ENCODE measurements at regions not wholly inside any gene's neighbourhood (a gene's known extent, or its start where the extent isn't known, plus 50 kb on each side); places are given as distances from the start of the nearest gene placed in this dataset.

GRCh38 chr3:180478695-180479094 is 123.3 kb upstream of the TTC14 start:
- TF ChIP-seq CTCF (IDR thresholded peaks at IDR 0.05), result no peak
- no peak for TF ChIP-seq HOXB5 (CRISPR knock-in tag; IDR thresholded peaks at IDR 0.05)
- no peak for TF ChIP-seq POLR2A (IDR thresholded peaks at IDR 0.05; ENCODE audit: low read length)
- TF ChIP-seq KDM1A (IDR thresholded peaks at IDR 0.05; ENCODE audit: low read depth), result no peak
- TF ChIP-seq CBX8 (IDR thresholded peaks at IDR 0.05), result no peak
- TF ChIP-seq CEBPB (IDR thresholded peaks at IDR 0.05), result no peak
- TF ChIP-seq RFX5 (IDR thresholded peaks at IDR 0.05), result no peak
- TF ChIP-seq, protein P1, sequence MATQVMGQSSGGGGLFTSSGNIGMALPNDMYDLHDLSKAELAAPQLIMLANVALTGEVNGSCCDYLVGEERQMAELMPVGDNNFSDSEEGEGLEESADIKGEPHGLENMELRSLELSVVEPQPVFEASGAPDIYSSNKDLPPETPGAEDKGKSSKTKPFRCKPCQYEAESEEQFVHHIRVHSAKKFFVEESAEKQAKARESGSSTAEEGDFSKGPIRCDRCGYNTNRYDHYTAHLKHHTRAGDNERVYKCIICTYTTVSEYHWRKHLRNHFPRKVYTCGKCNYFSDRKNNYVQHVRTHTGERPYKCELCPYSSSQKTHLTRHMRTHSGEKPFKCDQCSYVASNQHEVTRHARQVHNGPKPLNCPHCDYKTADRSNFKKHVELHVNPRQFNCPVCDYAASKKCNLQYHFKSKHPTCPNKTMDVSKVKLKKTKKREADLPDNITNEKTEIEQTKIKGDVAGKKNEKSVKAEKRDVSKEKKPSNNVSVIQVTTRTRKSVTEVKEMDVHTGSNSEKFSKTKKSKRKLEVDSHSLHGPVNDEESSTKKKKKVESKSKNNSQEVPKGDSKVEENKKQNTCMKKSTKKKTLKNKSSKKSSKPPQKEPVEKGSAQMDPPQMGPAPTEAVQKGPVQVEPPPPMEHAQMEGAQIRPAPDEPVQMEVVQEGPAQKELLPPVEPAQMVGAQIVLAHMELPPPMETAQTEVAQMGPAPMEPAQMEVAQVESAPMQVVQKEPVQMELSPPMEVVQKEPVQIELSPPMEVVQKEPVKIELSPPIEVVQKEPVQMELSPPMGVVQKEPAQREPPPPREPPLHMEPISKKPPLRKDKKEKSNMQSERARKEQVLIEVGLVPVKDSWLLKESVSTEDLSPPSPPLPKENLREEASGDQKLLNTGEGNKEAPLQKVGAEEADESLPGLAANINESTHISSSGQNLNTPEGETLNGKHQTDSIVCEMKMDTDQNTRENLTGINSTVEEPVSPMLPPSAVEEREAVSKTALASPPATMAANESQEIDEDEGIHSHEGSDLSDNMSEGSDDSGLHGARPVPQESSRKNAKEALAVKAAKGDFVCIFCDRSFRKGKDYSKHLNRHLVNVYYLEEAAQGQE (IDR thresholded peaks at IDR 0.05), result no peak
- TF ChIP-seq HOXA7 (CRISPR knock-in tag; IDR thresholded peaks at IDR 0.05), result no peak
- TF ChIP-seq SMC3 (IDR thresholded peaks at IDR 0.05), result no peak
- TF ChIP-seq MAX (IDR thresholded peaks at IDR 0.05), result no peak
- TF ChIP-seq JUN (IDR thresholded peaks at IDR 0.05), result no peak
